GM23338 (cell line): ENCODE measurements at regions not wholly inside any gene's neighbourhood (a gene's known extent, or its start where the extent isn't known, plus 50 kb on each side); places are given as distances from the start of the nearest gene placed in this dataset. TPM values are rescaled to one million over a fixed set of nuclear protein-coding genes. Genes with fewer than 3 reads are reported as not detected.
A peak's percentile ranks its signal among the peaks of the same experiment; 100 is the strongest.

ENCODE experiments used
- small RNA-seq: library from RNA; depleted of rRNA; stranded (forward); fragments of <200 nt; gene quantifications from one replicate; pipeline ENCODE3, GENCODE V24; 2014; ENCODE audit warnings: low replicate concordance

Small RNA genes lying in the stretch of these regions (small RNA-seq; reads per million reads assigned to genes)
- gene AL133270.1 (not detected), gene RNU6-1060P (not detected), gene SPTLC1P2 (0.32 reads per million, percentile 16 among the genes with 10 or more reads in this experiment)
